Kidney tubule cell (primary cell): ENCODE measurements at regions not wholly inside any gene's neighbourhood (a gene's known extent, or its start where the extent isn't known, plus 50 kb on each side); places are given as distances from the start of the nearest gene placed in this dataset.
"Not testable (repeated sequence)": the region's sequence is repeated elsewhere in the genome, so short reads cannot be mapped to it uniquely, and the experiment has no call there.

ENCODE experiments used
- DNase-seq: peaks from one replicate; pipeline ENCODE4 v3.0.0-alpha.2; 2018; ENCODE audit warnings: low spot score

DNA sequence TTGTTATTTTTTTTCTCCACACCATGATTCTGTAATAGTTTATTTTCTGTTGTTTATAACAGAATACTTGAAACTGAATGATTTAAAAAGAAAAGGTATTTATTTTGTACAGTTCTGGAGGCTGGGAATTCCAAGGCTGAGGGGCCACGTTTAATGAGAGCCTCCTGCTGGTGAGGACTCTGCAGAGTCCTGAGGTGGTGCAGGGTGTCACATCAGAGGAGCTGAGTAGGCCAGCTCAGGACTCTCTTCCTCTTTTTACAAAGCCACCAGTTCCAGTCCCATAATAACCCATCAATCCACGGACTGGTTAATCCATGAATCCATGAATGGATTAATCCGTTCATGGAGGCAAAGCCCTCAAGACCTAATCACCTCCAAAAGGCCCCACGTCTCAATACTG is 71.6 kb downstream of the TFAP2A start:
- DNase-seq = no peak

DNA sequence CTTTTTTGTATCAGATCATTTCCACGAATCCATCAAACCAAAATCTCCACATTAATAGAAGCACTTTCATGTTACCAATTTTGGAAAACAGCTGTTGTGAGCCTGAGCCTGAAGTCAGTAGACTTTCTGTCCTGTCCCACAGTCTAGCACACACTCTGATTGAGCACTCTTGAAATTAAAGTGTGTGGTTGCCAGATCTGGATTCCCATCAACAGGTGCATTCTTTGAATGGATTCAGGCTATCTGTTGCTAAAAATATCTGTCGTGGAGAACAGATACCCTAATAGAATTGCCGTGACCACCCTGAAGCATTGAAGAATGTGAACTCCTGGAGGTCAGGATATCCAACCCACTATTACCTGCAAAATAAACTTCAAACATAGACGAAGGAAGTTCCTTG is 73.3 kb downstream of the TFAP2A start:
- no peak for DNase-seq

DNA sequence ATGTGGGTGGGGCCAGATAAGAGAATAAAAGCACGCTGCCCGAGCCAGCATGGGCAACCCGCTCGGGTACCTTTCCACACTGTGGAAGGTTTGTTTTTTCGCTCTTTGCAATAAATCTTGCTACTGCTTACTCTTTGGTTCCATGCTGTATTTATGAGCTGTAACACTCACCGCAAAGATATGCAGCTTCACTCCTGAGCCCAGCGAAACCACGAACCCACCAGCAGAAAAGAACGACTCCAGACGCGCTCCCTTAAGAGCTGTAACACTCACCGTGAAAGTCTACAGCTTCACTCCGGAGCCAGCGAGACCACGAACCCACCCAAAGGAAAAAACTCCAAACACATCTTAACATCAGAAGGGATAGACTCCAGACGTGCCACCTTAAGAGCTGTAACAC is 76.7 kb downstream of the TFAP2A start:
- DNase-seq = no peak

- DNase-seq = not testable (repeated sequence)
Observed at GRCh38 chr6:10337376-10337775, 77.5 kb downstream of the TFAP2A start.

DNA sequence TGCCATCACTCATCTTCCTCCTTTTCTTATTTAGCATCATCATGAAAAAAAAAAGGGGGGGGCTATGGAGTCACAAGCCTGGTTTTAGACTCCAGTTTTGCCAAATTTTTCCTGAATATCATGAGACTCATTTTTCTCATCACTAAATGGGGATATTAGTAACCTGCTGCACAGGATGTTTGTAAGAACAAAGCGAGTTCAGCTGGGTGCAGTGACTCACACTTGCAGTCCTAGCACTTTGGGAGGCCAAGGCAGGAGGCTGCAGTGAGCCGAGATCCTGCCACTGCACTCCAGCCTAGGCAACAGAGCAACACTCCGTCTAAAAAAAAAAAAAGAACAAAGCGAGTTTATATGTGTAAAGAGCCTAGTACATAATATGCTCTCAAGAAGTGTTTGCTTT is 82.8 kb downstream of the TFAP2A start:
- no peak for DNase-seq

DNA sequence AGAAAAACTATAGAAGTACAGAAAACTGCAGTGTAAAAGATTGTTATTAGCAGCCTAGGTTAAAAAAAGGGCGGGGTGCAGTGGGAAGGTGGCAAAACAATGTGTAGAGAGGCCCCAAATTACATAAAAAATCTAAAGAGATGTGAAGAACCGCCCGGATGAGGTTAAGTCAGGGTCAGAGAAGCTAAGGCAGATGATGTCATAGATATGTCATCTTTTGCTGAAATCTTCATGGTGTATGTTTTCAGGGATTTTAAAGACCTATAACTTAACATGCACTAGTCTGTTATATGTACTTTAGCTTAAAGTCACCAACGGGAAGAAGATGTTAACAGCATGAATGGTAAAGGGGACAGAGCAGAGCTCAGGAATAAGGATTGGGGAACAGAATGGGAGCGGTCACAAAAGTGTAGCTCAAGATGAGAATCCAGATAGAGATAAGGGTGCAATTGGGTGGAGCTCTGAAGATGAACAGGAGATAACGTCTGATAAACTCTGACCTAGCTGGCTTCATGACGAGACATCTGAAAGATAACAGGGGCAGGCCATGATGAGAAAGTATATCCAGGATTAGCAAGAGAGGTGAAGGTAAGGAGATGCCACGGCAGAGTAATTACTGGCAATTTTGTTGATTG is 83.4 kb downstream of the TFAP2A start:
- no peak for DNase-seq

- no peak for DNase-seq
Observed at GRCh38 chr6:10330515-10330914, 84.4 kb downstream of the TFAP2A start.

GRCh38 chr6:10323018-10323417 is 91.9 kb downstream of the TFAP2A start:
- no peak for DNase-seq

- no peak for DNase-seq
Observed at GRCh38 chr6:10320291-10320690, 94.6 kb downstream of the TFAP2A start.

DNA sequence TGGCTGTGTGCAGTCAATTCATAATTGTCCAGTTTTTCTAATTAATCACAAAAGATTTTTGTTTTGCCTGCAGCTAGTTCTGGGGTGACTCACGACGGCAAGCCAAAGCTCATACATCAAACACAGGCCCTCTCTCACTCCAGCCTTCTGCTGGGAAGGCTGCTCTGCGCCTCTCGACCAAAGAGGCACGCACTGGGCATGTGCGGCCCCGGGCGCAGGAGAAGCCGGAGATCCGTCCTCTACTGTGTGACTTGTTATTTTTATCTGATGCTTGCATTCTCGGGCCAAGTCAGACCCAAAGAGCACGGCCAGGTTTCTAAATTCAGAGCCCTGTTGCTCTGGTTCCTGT is 98.5 kb downstream of the TFAP2A start:
- no peak for DNase-seq

DNA sequence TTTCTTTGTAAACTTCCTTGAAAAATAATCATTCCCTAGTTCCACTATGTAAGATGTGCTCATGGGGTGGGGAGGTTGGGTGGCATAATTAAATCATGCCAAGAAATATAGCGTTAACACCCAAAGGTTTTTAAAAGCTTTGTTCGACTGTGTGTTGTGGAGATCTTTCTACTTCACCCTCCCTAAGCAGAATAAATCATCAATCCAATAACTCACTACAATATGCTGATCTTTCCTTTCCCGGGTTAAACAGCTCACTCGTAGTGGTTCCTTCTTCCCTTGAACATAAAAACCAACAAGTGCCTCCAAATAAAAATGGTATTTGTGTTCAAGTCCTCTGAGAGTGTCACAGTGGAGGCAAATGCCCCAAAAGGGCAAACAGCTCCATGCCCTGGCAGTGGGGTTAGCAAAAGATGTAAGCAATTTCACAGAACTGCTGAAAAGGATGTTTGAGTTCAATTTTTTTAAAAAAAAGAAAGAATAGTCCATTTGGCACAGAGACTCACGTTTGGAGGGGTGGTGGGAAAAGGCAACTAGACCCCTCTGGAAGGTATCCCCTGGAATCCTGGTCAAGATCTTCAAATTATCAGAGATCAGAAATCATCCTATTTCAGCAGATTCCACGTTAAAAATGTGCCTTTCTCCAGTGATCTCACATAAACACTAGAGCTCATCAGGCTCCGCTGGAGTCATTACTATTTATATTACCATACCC is 99.1 kb downstream of the TFAP2A start:
- no peak for DNase-seq

- no peak for DNase-seq
Observed at GRCh38 chr6:10315034-10315433, 99.8 kb downstream of the TFAP2A start.

DNA sequence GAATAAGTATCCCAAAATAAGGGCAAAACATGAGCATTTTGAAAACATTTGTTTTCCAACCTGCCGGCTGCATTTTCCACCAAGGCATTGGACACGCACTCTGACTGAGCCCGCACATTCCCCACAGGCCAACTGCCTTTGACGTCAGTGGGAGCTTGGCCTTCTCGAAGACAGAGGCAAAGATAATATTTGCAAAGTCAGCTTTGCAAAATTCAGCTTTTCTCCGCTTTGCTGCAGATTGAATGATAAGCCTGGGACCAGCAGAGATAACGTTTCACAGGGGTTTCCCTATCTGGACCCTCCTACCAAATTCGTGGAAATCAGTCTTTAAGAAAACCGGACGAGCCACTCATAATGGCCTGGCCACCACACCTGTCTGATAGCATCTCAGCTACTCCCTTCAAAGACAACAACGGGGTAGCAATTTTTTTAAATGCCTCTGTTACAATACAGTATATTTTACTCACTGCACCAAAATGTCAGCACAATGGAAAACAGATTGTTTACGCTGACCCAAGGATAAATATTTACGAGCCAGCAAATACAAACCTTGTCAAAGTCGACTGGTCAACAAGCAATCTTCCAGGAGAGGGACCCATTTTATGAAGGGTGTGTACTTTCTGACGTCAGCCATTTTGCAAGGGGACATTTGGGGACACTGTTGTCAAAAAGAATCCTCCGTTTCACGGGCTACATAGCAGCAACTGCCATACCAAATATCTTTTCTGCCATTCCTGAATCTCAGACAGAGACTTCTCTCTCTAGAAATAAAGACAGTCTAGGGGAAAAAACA is 100.5 kb downstream of the TFAP2A start:
- DNase-seq = no peak

- DNase-seq = no peak
Observed at GRCh38 chr6:10313799-10314162, 101.1 kb downstream of the TFAP2A start.

GRCh38 chr6:10312445-10312844 is 102.4 kb downstream of the TFAP2A start:
- DNase-seq = no peak

DNA sequence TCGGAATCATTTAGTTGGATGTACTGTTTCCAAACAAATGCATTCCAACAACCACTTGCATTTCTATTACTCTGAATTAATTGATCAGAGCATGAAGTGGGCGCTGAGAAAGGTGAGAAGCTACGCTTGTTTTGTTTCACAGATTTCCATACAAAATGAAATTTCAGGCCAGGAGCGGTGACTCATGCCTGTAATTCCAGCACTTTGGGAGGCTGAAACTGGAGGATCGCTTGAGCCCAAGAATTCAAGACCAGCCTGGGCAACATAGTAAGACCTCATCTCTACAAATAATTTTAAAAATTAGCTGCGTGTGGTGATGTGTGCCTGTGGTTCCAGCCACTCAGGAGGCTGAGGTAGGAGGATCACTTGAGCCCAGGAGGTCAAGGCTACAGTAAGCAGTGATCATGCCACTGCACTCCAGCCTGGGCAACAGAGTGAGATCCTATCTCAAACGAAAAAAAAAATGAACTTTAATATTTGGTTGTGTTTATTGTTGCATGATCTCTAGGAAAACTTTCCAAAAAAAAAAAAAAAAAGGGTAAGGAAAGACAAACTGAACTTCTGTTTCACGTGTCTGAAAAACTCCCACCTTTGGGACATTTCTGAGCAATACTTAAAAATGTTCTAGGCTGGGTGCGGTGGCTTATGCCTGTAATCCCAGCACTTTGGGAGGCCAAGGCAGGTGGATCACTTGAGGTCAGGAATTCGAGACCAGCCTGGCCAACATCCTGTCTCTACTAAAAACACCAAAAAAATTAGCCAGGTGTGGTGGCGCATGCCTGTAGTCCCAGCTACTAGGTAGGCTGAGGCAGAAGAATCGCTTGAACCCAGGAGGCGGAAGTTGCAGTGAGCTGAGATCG is 103.1 kb downstream of the TFAP2A start:
- DNase-seq = not testable (repeated sequence)

DNA sequence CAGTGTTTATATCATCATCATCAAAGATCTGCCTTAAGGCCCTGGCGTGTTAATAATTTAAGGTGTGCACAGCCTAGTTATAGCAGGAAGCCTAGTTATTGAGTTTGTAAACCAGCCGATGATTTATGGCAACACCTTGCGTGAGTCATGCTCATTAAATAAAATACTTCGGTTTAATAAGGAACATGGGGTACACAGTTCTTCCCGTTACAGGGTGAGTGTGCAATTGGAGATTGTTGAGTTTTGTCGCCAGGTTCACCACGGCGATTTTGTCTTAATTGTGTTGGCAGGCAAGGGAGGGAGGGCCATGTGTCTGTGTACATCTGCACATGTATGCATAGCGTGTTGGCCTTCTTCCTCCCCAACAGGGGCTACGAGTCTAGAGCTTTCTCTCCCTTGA is 104.0 kb downstream of the TFAP2A start:
- peak; percentile 46 for DNase-seq

- DNase-seq = no peak
Observed at GRCh38 chr6:10310330-10310653, 104.6 kb downstream of the TFAP2A start.

DNA sequence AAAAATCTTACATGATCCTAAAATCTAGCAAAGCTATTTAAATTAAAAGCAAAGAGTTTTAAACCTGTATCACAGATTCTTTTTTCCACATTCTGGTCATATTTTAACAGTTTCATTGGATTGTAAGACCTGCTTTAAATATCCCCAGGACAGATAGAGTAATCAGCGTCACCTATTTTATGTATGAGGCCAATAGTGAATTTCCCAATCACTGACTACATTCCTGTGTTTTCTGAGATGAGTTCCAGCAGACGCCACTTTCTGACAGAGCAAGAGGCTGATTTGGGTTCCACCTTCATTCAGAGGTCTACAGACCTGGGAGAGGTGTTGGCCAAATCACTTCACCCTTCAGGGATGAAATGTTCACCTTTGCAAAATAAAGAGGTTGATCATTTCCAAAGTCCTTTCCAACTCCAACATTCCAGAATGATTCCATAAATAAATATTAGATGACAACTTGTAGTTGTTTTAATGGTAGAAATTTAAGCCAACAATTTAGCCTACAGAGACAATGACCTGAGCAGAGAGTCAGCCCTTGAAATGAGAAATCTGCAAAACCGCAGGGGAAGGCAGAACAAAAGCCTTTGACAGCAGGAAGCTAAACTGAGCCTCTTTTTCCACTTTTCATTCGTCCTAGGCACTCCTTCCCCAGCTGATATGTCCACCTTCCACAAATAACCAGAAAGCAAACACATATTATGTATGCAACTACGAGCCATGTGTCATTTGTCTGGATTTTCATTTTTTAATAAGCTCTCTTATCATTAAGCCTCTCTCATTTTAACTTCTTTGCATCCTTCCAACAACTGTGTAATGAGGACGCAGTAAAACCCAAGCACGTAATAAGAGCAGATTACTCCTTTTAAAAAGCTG is 105.2 kb downstream of the TFAP2A start:
- DNase-seq = no peak

DNA sequence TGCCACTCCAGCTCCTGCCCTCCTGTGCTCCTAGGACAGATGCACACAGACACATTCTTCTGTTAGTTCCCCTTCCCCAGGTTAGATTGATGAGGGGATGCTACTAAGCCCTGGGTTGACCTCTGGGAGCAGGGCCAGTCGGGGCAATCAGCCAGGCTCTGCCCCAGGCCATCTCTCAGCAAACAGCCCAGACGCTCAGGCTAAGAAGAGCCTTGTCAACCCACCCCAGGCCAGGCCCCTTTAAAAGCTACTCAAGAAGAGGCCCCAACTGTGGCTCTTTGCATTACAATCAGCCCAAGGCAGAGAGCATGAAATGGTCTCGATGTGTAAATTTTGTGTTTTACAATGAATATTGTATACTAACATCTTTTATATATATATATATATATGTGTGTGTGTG is 107.4 kb downstream of the TFAP2A start:
- DNase-seq = no peak

- DNase-seq = no peak
Observed at GRCh38 chr6:10307028-10307427, 107.8 kb downstream of the TFAP2A start.
